HFFc6 (cell line): ENCODE measurements at regions not wholly inside any gene's neighbourhood (a gene's known extent, or its start where the extent isn't known, plus 50 kb on each side); places are given as distances from the start of the nearest gene placed in this dataset.

Experiments used
- DNase-seq: peaks from one replicate; pipeline ENCODE4 v3.0.0-alpha.2; 2018
- H3K27ac Mint-ChIP-seq: 2 replicates; pipeline ENCODE4 v1.8.0; 2020; ENCODE audit warnings: mild to moderate bottlenecking, mixed read lengths
- H3K27me3 Mint-ChIP-seq: 2 replicates; pipeline ENCODE4 v1.8.0; 2021; ENCODE audit warnings: mild to moderate bottlenecking, moderate library complexity, mixed read lengths; ENCODE audit not compliant: insufficient read depth
- H3K36me3 Mint-ChIP-seq: 2 replicates; pipeline ENCODE4 v1.8.0; 2021; ENCODE audit warnings: low read depth, mixed read lengths
- H3K4me1 Mint-ChIP-seq: 2 replicates; pipeline ENCODE4 v1.8.0; 2020; ENCODE audit warnings: low read depth, mixed read lengths
- H3K4me3 Mint-ChIP-seq: 2 replicates; pipeline ENCODE4 v1.8.0; 2020; ENCODE audit warnings: mild to moderate bottlenecking, moderate library complexity, mixed read lengths
- H3K9me3 Mint-ChIP-seq: 2 replicates; pipeline ENCODE4 v1.8.0; 2020; ENCODE audit warnings: mild to moderate bottlenecking, mixed read lengths
- TF ChIP-seq, protein P1 (sequence below): fragments of 200-600 bp; sonication (generic); IDR thresholded peaks from 2 replicates; pipeline ENCODE4 v1.5.0; 2021; ENCODE audit warnings: antibody characterized with exemption, mild to moderate bottlenecking

GRCh38 chr6:167548451-167548850 lies 223.6 kb downstream of the TTLL2 start:
- Mint-ChIP-seq H3K27me3 (peaks cover 2% of the 10 kb centered on the region; the same call in 1 of the 2 replicates), H3K36me3 (peaks cover 7% of the 10 kb centered on the region; the same call in 1 of the 2 replicates), H3K9me3 (peaks cover 25% of the 10 kb centered on the region), H3K4me3 (no peak overlapping the region), H3K4me1 (no peaks in the 10 kb centered on the region), H3K27ac (no peak overlapping the region)
- TF ChIP-seq, protein P1, sequence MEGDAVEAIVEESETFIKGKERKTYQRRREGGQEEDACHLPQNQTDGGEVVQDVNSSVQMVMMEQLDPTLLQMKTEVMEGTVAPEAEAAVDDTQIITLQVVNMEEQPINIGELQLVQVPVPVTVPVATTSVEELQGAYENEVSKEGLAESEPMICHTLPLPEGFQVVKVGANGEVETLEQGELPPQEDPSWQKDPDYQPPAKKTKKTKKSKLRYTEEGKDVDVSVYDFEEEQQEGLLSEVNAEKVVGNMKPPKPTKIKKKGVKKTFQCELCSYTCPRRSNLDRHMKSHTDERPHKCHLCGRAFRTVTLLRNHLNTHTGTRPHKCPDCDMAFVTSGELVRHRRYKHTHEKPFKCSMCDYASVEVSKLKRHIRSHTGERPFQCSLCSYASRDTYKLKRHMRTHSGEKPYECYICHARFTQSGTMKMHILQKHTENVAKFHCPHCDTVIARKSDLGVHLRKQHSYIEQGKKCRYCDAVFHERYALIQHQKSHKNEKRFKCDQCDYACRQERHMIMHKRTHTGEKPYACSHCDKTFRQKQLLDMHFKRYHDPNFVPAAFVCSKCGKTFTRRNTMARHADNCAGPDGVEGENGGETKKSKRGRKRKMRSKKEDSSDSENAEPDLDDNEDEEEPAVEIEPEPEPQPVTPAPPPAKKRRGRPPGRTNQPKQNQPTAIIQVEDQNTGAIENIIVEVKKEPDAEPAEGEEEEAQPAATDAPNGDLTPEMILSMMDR: no peak
- no peak for DNase-seq

DNA sequence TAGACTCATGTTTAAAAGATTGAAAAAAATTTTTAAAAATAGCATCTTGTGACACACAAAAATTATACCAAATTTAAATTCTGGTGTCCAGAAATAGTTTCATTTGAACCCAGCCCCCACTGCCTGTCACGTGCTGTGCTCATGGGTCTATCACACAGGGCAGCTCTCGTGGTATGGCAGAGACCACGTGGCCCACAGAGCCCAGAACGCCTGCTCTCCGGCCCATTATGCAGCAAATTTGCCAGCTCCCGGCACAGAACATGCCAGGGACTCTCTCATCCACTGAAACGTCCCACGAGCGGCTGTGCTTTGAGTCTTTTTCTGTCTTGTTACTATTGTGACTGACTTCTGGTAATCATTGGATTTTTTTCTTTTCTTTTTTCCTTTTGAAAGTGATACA lies 224.3 kb downstream of the TTLL2 start:
- Mint-ChIP-seq H3K4me3 (no peak overlapping the region), H3K9me3 (peaks cover 32% of the 10 kb centered on the region), H3K36me3 (peaks cover 7% of the 10 kb centered on the region; the same call in 1 of the 2 replicates), H3K27me3 (peaks cover 2% of the 10 kb centered on the region; the same call in 1 of the 2 replicates), H3K4me1 (no peaks in the 10 kb centered on the region), H3K27ac (no peak overlapping the region)
- TF ChIP-seq, protein P1: no peak
- DNase-seq: no peak

GRCh38 chr6:167550941-167551627 lies 226.2 kb downstream of the TTLL2 start:
- Mint-ChIP-seq H3K4me1 (no peaks in the 10 kb centered on the region), H3K36me3 (peaks cover 7% of the 10 kb centered on the region; the same call in 1 of the 2 replicates), H3K27me3 (no peaks in the 10 kb centered on the region; the same call in 1 of the 2 replicates), H3K9me3 (peaks cover 35% of the 10 kb centered on the region), H3K27ac (no peak overlapping the region), H3K4me3 (no peak overlapping the region)
- no peak for DNase-seq
- TF ChIP-seq, protein P1: no peak

GRCh38 chr6:167551628-167552257 lies 226.9 kb downstream of the TTLL2 start:
- TF ChIP-seq, protein P1: no peak
- H3K27ac Mint-ChIP-seq: no peak overlapping the region

GRCh38 chr6:167552258-167552630 lies 227.4 kb downstream of the TTLL2 start:
- H3K4me1 Mint-ChIP-seq: no peaks in the 10 kb centered on the region
- TF ChIP-seq, protein P1: no peak
- H3K36me3 Mint-ChIP-seq: peaks cover 7% of the 10 kb centered on the region; the same call in 1 of the 2 replicates
- H3K4me3 Mint-ChIP-seq: no peak overlapping the region
- H3K9me3 Mint-ChIP-seq: peaks cover 39% of the 10 kb centered on the region
- H3K27ac Mint-ChIP-seq: no peak overlapping the region
- H3K27me3 Mint-ChIP-seq: no peaks in the 10 kb centered on the region; the same call in 1 of the 2 replicates
- no peak for DNase-seq

More at GRCh38 chr6:167551628-167552257, 226.9 kb downstream of the TTLL2 start:
- peaks cover 7% of the 10 kb centered on the region; the same call in 1 of the 2 replicates for H3K36me3 Mint-ChIP-seq
- H3K9me3 Mint-ChIP-seq: peaks cover 39% of the 10 kb centered on the region
- H3K27me3 Mint-ChIP-seq: no peaks in the 10 kb centered on the region; the same call in 1 of the 2 replicates
- no peaks in the 10 kb centered on the region for H3K4me1 Mint-ChIP-seq
- H3K4me3 Mint-ChIP-seq: no peak overlapping the region
- DNase-seq: no peak
